ENCODE measurements at regions not wholly inside any gene's neighbourhood (a gene's known extent, or its start where the extent isn't known, plus 50 kb on each side); places are given as distances from the start of the nearest gene placed in this dataset.

DNA sequence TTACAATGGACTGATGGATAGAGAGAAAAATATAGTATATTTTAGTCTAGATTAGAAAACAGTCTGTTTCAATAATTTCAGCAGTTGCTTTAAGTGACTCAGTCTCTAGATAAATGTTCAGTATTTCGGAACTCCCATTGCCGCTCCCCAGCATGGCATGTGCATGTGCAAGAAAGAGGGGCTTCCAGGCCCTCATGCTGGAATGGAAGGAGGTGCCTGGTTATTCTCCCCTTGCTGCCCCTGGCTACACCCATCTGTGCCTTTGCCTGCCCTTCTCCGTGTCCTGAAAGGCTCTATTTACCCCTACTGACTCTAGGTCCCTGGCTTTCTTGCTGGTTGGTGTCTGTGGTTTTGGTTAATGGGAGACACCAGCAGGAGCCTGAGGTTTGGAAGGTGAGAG, 115.7 kb upstream of the IFNGR1 start:
- Mint-ChIP-seq H3K4me3 (no peak overlapping the region), H3K27me3 (peaks cover 19% of the 10 kb centered on the region), H3K9me3 (no peaks in the 10 kb centered on the region), H3K27ac (no peak overlapping the region), H3K36me3 (no peaks in the 10 kb centered on the region), H3K4me1 (ENCODE audit: unreplicated experiment) (peaks cover 6% of the 10 kb centered on the region)
- TF ChIP-seq CTCF (conservative IDR thresholded peaks at IDR 0.05): no peak
- no peak for DNase-seq (ENCODE audit: extremely low spot score, unreplicated experiment)

DNA sequence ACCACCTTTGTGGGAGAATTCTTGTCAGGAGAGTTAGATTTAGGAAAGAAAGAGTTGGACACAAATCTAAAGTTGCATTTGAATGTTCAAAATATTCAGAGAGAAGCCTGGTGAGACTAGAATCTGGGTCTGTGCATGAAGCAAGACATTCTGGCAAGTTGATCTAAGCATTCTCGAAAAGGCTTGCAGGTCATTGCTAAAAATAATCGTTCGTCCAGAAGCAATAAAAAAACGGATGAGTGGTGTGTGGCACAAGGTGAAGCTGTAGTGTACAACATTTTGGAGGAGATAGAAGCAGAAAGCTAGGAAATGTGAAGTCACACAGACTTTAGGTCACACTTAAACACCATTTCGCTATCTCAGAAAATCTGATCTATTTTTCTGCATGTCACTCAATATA, 114.9 kb upstream of the IFNGR1 start:
- no peaks in the 10 kb centered on the region for H3K36me3 Mint-ChIP-seq
- no peak for TF ChIP-seq CTCF (conservative IDR thresholded peaks at IDR 0.05)
- no peak overlapping the region for H3K27ac Mint-ChIP-seq
- H3K4me3 Mint-ChIP-seq: no peak overlapping the region
- H3K9me3 Mint-ChIP-seq: no peaks in the 10 kb centered on the region
- peaks cover 6% of the 10 kb centered on the region for H3K4me1 Mint-ChIP-seq (ENCODE audit: unreplicated experiment)
- peaks cover 17% of the 10 kb centered on the region for H3K27me3 Mint-ChIP-seq
- DNase-seq (ENCODE audit: extremely low spot score, unreplicated experiment): no peak

DNA sequence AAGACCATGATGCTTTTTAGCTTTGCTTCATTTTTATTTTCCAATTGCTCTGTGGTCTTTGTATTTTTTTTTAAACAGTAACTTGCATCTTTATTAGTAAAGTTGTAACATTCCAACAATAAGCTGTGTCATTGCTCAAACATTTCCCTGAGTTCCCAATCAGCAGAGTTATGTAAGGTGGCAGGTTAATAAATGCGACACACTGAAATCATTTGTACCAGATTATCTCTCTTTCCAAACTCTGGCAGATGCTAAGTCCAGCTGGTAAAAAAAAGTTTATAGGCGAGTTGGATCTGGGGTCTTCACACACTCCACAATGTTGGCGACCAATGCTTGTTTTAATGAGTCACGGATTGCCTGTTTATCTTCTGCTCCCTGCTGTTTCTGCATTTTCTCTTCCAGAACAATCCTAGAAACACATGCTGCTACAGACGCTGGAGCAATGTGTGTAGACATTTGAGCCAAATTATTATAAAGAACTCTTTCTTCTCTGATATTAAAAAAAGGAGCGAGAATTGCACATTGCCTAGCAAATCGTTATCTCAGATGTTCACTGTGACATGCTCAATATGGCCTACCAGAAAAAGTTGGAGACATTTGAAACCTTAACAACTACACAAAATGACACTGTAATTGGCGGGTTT, 113.6 kb upstream of the IFNGR1 start:
- no peak overlapping the region for H3K27ac Mint-ChIP-seq
- no peak for TF ChIP-seq CTCF (conservative IDR thresholded peaks at IDR 0.05)
- H3K4me1 Mint-ChIP-seq (ENCODE audit: unreplicated experiment): peaks cover 6% of the 10 kb centered on the region
- DNase-seq (ENCODE audit: extremely low spot score, unreplicated experiment): no peak
- H3K36me3 Mint-ChIP-seq: no peaks in the 10 kb centered on the region
- H3K9me3 Mint-ChIP-seq: no peaks in the 10 kb centered on the region
- H3K4me3 Mint-ChIP-seq: no peak overlapping the region
- peaks cover 14% of the 10 kb centered on the region for H3K27me3 Mint-ChIP-seq

- no peak for TF ChIP-seq CTCF (conservative IDR thresholded peaks at IDR 0.05)
- no peaks in the 10 kb centered on the region for H3K36me3 Mint-ChIP-seq
- no peak overlapping the region for H3K4me3 Mint-ChIP-seq
- H3K4me1 Mint-ChIP-seq (ENCODE audit: unreplicated experiment): peaks cover 5% of the 10 kb centered on the region
- no peaks in the 10 kb centered on the region for H3K27me3 Mint-ChIP-seq
- no peak overlapping the region for H3K27ac Mint-ChIP-seq
- no peak for DNase-seq (ENCODE audit: extremely low spot score, unreplicated experiment)
- no peaks in the 10 kb centered on the region for H3K9me3 Mint-ChIP-seq
Measured at GRCh38 chr6:137323860-137324259, 104.7 kb upstream of the IFNGR1 start.

DNA sequence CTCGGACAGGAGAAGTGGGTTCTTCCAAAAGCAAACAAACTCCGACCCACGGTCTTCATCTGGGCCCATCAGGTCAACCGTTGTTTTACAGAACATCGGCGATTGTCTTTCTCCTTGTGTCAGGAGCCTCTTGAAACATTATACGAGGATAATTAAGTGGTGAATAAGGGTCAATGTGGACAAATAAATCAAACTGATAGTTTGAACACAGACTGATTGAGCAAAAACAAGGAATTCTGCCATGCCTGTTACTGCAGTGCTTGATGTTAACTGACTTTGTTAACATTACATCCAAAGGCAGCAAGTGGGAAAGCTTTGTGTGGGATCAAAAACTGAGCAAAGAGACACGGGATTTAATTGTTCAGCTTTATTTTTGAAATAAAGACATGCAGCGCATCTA, 101.1 kb upstream of the IFNGR1 start:
- DNase-seq (ENCODE audit: extremely low spot score, unreplicated experiment): no peak
- no peak for TF ChIP-seq CTCF (conservative IDR thresholded peaks at IDR 0.05)
- no peak overlapping the region for H3K27ac Mint-ChIP-seq
- H3K4me3 Mint-ChIP-seq: no peak overlapping the region
- no peaks in the 10 kb centered on the region for H3K36me3 Mint-ChIP-seq
- H3K4me1 Mint-ChIP-seq (ENCODE audit: unreplicated experiment): peaks cover 10% of the 10 kb centered on the region
- no peaks in the 10 kb centered on the region for H3K27me3 Mint-ChIP-seq
- no peaks in the 10 kb centered on the region for H3K9me3 Mint-ChIP-seq

DNA sequence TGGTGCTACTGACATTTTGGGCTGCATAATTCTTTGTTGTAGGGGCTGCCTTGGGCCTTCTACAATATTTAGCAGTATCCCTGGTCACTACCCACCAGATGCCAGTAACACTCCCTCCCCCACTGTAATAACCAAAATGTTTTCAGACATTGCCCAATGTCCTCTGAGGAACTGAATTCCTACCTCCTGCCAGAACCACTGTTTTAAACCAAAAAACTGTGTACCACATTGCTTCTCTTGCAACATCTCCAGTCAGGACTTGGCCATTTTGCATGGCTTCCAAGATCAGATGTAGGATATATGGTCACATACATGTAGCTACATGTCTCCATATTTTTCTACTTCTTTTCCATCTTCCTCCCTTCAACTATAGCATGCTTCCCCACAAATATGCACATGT, 97.4 kb upstream of the IFNGR1 start:
- H3K27me3 Mint-ChIP-seq: no peaks in the 10 kb centered on the region

More for the DNA sequence above, 97.4 kb upstream of the IFNGR1 start:
- Mint-ChIP-seq H3K9me3 (no peaks in the 10 kb centered on the region), H3K4me1 (ENCODE audit: unreplicated experiment) (peaks cover 20% of the 10 kb centered on the region), H3K4me3 (no peak overlapping the region), H3K36me3 (no peaks in the 10 kb centered on the region), H3K27ac (no peak overlapping the region)
- no peak for DNase-seq (ENCODE audit: extremely low spot score, unreplicated experiment)
- no peak for TF ChIP-seq CTCF (conservative IDR thresholded peaks at IDR 0.05)

Data from type B pancreatic cell (in vitro differentiated cells).